Adrenal gland (tissue), 5 donors: ENCODE measurements at regions not wholly inside any gene's neighbourhood (a gene's known extent, or its start where the extent isn't known, plus 50 kb on each side); places are given as distances from the start of the nearest gene placed in this dataset.

Experiments
- CTCF ChIP-seq, 6 experiments: fragments of 450-650 bp in 4 of 6; fragments of 200-600 bp in 2 of 6; sonication (generic) in 1 of 6; IDR thresholded peaks; 1 replicate in 5 of 6; 2 replicates in 1 of 6; pipeline versions ENCODE4 v1.5.1 to v1.8.0; 2016 to 2021; ENCODE audit warnings: antibody characterized with exemption in 6 of 6, mild to moderate bottlenecking in 2 of 6, moderate library complexity in 1 of 6
- POLR2A ChIP-seq, 2 donors: fragments of 450-650 bp; IDR thresholded peaks; one replicate each; pipeline ENCODE4 v1.6.1; 2017; ENCODE audit warnings: antibody characterized with exemption in 2 of 2, mild to moderate bottlenecking in 2 of 2, moderate library complexity in 1 of 2
- donor health status: DM: no; HTN: no; CAD: no.

GRCh38 chr13:94859811-94860210 is 147.5 kb upstream of the SOX21 start:
- TF ChIP-seq CTCF (IDR thresholded peaks at IDR 0.05) = no peak
- no peak for TF ChIP-seq POLR2A (IDR thresholded peaks at IDR 0.05)
